Trophoblast cell (in vitro differentiated cells and primary cell): ENCODE measurements at regions not wholly inside any gene's neighbourhood (a gene's known extent, or its start where the extent isn't known, plus 50 kb on each side); places are given as distances from the start of the nearest gene placed in this dataset.

ENCODE experiments used
- DNase-seq, 2 donors: peaks; one replicate each; pipeline ENCODE4 v3.0.0-alpha.2; 2016
- H2AFZ ChIP-seq: 2 replicates; pipeline ENCODE4 v1.6.1; 2013; ENCODE audit warnings: low read length, moderate library complexity, mild to moderate bottlenecking; ENCODE audit not compliant: insufficient read depth, poor library complexity
- H2AK5ac ChIP-seq: 2 replicates; pipeline ENCODE4 v1.6.1; 2013; ENCODE audit warnings: mild to moderate bottlenecking, low read length
- H2BK120ac ChIP-seq: 2 replicates; pipeline ENCODE4 v1.6.1; 2013; ENCODE audit warnings: low read length, mild to moderate bottlenecking, moderate library complexity; ENCODE audit not compliant: insufficient read depth, poor library complexity
- H2BK12ac ChIP-seq: 2 replicates; pipeline ENCODE4 v1.6.1; 2013; ENCODE audit warnings: mild to moderate bottlenecking, low read length, moderate library complexity
- H2BK5ac ChIP-seq: 2 replicates; pipeline ENCODE4 v1.6.1; 2013; ENCODE audit warnings: low read length, low read depth, moderate library complexity, mild to moderate bottlenecking; ENCODE audit not compliant: poor library complexity
- H3K14ac ChIP-seq: 2 replicates; pipeline ENCODE4 v1.6.1; 2013; ENCODE audit warnings: mild to moderate bottlenecking, low read length
- H3K18ac ChIP-seq: 2 replicates; pipeline ENCODE4 v1.6.1; 2013; ENCODE audit warnings: mild to moderate bottlenecking, low read length
- H3K23ac ChIP-seq: 2 replicates; pipeline ENCODE4 v1.6.1; 2013; ENCODE audit warnings: low read length
- H3K27ac ChIP-seq: 2 replicates; pipeline ENCODE4 v1.5.1; 2013; ENCODE audit warnings: low read depth, mild to moderate bottlenecking, inconsistent platforms, low read length, moderate library complexity
- H3K27me3 ChIP-seq: 2 replicates; pipeline ENCODE4 v1.6.1; 2013; ENCODE audit warnings: inconsistent platforms, mild to moderate bottlenecking, low read length, moderate library complexity; ENCODE audit not compliant: insufficient read depth
- H3K36me3 ChIP-seq, 2 experiments: 1 replicate in 1 of 2; 2 replicates in 1 of 2; pipeline ENCODE4 v1.6.1; 2013; ENCODE audit warnings: low read length in 2 of 2, mild to moderate bottlenecking in 2 of 2, moderate library complexity in 1 of 2; ENCODE audit not compliant: insufficient read depth in 2 of 2, control insufficient read depth in 1 of 2
- H3K4ac ChIP-seq: 2 replicates; pipeline ENCODE4 v1.6.1; 2013; ENCODE audit warnings: low read depth, mild to moderate bottlenecking, low read length, moderate library complexity
- H3K4me1 ChIP-seq, 2 experiments: 1 replicate in 1 of 2; 2 replicates in 1 of 2; pipeline ENCODE4 v1.6.1; 2013; ENCODE audit warnings: low read length in 2 of 2, mild to moderate bottlenecking in 2 of 2, moderate library complexity in 1 of 2; ENCODE audit not compliant: insufficient read depth in 2 of 2, control insufficient read depth in 1 of 2
- H3K4me2 ChIP-seq: 2 replicates; pipeline ENCODE4 v1.6.1; 2013; ENCODE audit warnings: inconsistent platforms, mild to moderate bottlenecking, low read length, moderate library complexity
- H3K4me3 ChIP-seq: 2 replicates; pipeline ENCODE4 v1.5.1; 2013; ENCODE audit warnings: mild to moderate bottlenecking, low read depth, low read length, inconsistent platforms
- H3K79me1 ChIP-seq: one replicate; pipeline ENCODE4 v1.6.1; 2013; ENCODE audit warnings: low read length
- H3K79me2 ChIP-seq: 2 replicates; pipeline ENCODE4 v1.6.1; 2013; ENCODE audit warnings: low read length, mild to moderate bottlenecking; ENCODE audit not compliant: control insufficient read depth, insufficient read depth, poor library complexity
- H3K9ac ChIP-seq: 2 replicates; pipeline ENCODE4 v1.6.1; 2013; ENCODE audit warnings: mild to moderate bottlenecking, low read length
- H3K9me3 ChIP-seq: 2 replicates; pipeline ENCODE4 v1.6.1; 2013; ENCODE audit warnings: low read depth, mild to moderate bottlenecking, control low read depth, inconsistent platforms, low read length; ENCODE audit not compliant: insufficient read depth
- H4K12ac ChIP-seq: 2 replicates; pipeline ENCODE4 v1.6.1; 2013; ENCODE audit warnings: low read depth, mild to moderate bottlenecking, low read length, moderate library complexity
- H4K8ac ChIP-seq: 2 replicates; pipeline ENCODE4 v1.6.1; 2013; ENCODE audit warnings: low read depth, mild to moderate bottlenecking, low read length, moderate library complexity
- H4K91ac ChIP-seq: one replicate; pipeline ENCODE4 v1.6.1; 2013; ENCODE audit warnings: low read depth, mild to moderate bottlenecking, low read length, moderate library complexity
- WGBS: extraction: QIAGEN DNeasy Blood & Tissue Kit; methylation state at CpG from one replicate; pipeline ENCODE4 v1.1.7; 2013; ENCODE audit warnings: missing lambda C conversion rate; ENCODE audit not compliant: insufficient read length, insufficient coverage; ENCODE audit errors: extremely low coverage; 5-methylcytosine and 5-hydroxymethylcytosine counted together

DNA sequence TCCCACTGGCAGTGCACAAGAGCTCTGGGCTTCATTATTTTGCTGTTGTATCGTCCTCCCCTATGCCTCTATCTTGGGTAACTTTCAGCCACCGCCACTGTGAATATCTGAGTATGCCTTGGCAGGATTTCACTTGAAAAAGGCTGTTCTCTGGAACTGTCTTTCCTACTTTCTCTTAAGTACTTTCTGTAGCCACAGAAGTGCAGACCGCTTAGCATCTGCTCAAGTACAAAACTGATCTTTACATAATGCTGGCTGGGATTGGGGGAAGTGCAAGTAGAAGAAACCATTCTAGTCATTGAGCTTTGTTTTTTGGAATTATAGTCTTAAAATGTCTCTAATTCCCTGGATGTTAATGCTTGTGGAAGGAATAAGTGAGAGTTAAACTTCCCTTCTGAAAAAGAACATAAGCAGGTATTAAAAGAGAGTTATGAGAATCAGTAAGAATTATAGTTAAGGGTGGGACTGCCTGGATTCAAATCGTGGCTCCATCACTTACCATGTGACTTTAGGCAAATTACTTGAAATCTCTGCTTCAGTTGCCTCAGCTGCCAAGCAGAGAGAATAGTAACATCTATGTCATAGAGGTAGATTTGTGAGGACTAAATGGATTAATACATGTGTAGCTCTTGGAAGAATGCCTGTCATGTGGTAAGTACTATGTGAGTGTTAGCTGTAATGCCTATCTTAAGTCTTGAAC is 77.5 kb downstream of the MID1IP1 start:
- H2AFZ ChIP-seq = no peak overlapping the region
- no peak overlapping the region for H2BK120ac ChIP-seq
- WGBS = no CpG with 5 or more reads among the region's 4 CpGs

DNA sequence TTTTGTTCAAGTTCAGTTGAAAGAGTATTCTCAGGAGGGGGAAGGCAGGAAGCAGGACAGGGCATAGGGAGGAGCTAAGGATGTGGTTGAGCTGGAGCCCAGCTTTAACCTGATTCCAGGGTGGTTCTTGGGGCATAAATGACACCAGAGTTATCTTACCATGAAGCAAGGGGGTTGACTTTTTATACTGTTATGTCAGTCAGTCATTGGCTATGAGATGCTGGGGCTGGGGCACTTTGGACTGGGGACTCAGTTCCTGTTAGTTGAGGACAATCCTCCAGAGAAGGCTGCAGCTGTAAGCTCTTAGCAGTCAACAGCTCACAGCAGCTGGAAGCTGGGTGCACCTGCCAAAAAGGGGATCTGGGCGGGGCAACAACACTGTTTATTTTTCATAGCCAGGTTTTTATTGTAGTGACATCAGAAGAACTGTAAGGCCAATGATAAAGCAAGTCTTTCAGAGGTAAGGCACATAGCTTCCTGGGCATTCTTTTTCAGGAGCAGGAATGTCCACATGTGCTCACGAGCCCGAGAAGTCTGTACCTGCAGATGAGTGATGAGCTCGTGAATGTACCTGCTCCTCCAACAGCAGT is 78.5 kb downstream of the MID1IP1 start:
- H3K9me3 ChIP-seq = no peaks in the 10 kb centered on the region
- H3K79me1 ChIP-seq = no peaks in the 10 kb centered on the region
- H3K27ac ChIP-seq = no peak overlapping the region
- H3K4me1 ChIP-seq = no peaks in the 10 kb centered on the region
- no peak overlapping the region for H2AFZ ChIP-seq
- no peak overlapping the region for H3K18ac ChIP-seq
- H4K12ac ChIP-seq = no peak overlapping the region
- no peak overlapping the region for H2BK5ac ChIP-seq
- no peak overlapping the region for H2BK120ac ChIP-seq
- H3K23ac ChIP-seq = no peak overlapping the region
- no peak overlapping the region for H3K4me3 ChIP-seq
- no peak overlapping the region for H4K8ac ChIP-seq
- WGBS = no CpG with 5 or more reads among the region's 4 CpGs
- no peak overlapping the region for H3K4ac ChIP-seq
- no peak for DNase-seq
- no peak overlapping the region for H2BK12ac ChIP-seq
- H3K36me3 ChIP-seq = no peaks in the 10 kb centered on the region
- no peak overlapping the region for H3K14ac ChIP-seq
- H3K27me3 ChIP-seq = no peaks in the 10 kb centered on the region
- no peak overlapping the region for H3K9ac ChIP-seq
- H3K4me2 ChIP-seq = no peak overlapping the region
- H2AK5ac ChIP-seq = no peak overlapping the region
- H3K79me2 ChIP-seq = no peaks in the 10 kb centered on the region
- no peak overlapping the region for H4K91ac ChIP-seq

More for the DNA sequence above, 77.5 kb downstream of the MID1IP1 start:
- Histone ChIP-seq H2BK12ac (no peak overlapping the region), H3K27ac (no peak overlapping the region), H3K18ac (no peak overlapping the region), H3K23ac (no peak overlapping the region), H3K79me2 (no peaks in the 10 kb centered on the region), H3K9ac (no peak overlapping the region), H3K27me3 (no peaks in the 10 kb centered on the region), H3K4me3 (no peak overlapping the region), H3K79me1 (no peaks in the 10 kb centered on the region), H3K4me1 (no peaks in the 10 kb centered on the region), H3K14ac (no peak overlapping the region), H2AK5ac (no peak overlapping the region), H2BK5ac (no peak overlapping the region), H3K4ac (no peak overlapping the region), H4K12ac (no peak overlapping the region), H3K4me2 (no peak overlapping the region), H4K8ac (no peak overlapping the region), H3K9me3 (no peaks in the 10 kb centered on the region), H4K91ac (no peak overlapping the region), H3K36me3 (no peaks in the 10 kb centered on the region)
- no peak for DNase-seq

- Histone ChIP-seq H3K9ac (no peak overlapping the region), H3K27ac (no peak overlapping the region), H3K18ac (no peak overlapping the region), H3K14ac (no peak overlapping the region), H4K91ac (no peak overlapping the region), H3K4ac (no peak overlapping the region), H3K9me3 (no peaks in the 10 kb centered on the region), H3K4me3 (no peak overlapping the region), H3K36me3 (no peaks in the 10 kb centered on the region), H3K4me2 (no peak overlapping the region), H4K12ac (no peak overlapping the region), H2BK12ac (no peak overlapping the region), H4K8ac (no peak overlapping the region), H3K27me3 (no peaks in the 10 kb centered on the region), H3K4me1 (no peaks in the 10 kb centered on the region), H2AK5ac (no peak overlapping the region), H2AFZ (no peak overlapping the region), H3K79me1 (no peaks in the 10 kb centered on the region), H3K23ac (no peak overlapping the region), H3K79me2 (no peaks in the 10 kb centered on the region), H2BK5ac (no peak overlapping the region), H2BK120ac (no peak overlapping the region)
- no peak for DNase-seq
- no CpG with 5 or more reads among the region's 3 CpGs for WGBS
Observed at GRCh38 chrX:38880296-38880854, 79.1 kb downstream of the MID1IP1 start.

- Histone ChIP-seq H3K4me2 (no peak overlapping the region), H2AFZ (no peak overlapping the region), H2BK12ac (no peak overlapping the region), H3K14ac (no peak overlapping the region), H2AK5ac (no peak overlapping the region), H3K79me1 (no peaks in the 10 kb centered on the region), H3K27me3 (no peaks in the 10 kb centered on the region), H3K4me1 (no peaks in the 10 kb centered on the region), H4K91ac (no peak overlapping the region), H2BK120ac (no peak overlapping the region), H3K79me2 (no peaks in the 10 kb centered on the region), H3K18ac (no peak overlapping the region), H3K36me3 (no peaks in the 10 kb centered on the region), H3K9ac (no peak overlapping the region), H4K8ac (no peak overlapping the region), H3K4me3 (no peak overlapping the region), H3K23ac (no peak overlapping the region), H3K27ac (no peak overlapping the region), H3K9me3 (no peaks in the 10 kb centered on the region), H2BK5ac (no peak overlapping the region), H4K12ac (no peak overlapping the region), H3K4ac (no peak overlapping the region)
- DNase-seq = no peak
- WGBS = no CpG with 5 or more reads among the region's 2 CpGs
Observed at GRCh38 chrX:38881066-38881465, 79.8 kb downstream of the MID1IP1 start.
